Thoracic aorta (tissue), 2 donors: ENCODE measurements at regions not wholly inside any gene's neighbourhood (a gene's known extent, or its start where the extent isn't known, plus 50 kb on each side); places are given as distances from the start of the nearest gene placed in this dataset.

Experiments
- ATAC-seq: fragments of 150-250 bp; one replicate; pipeline ENCODE4 v1.8.0; 2017; ENCODE audit warnings: low read depth; ENCODE audit not compliant: insufficient number of reproducible peaks, low FRiP score
- DNase-seq: peaks from one replicate; pipeline ENCODE4 v3.0.0-alpha.2; 2020; ENCODE audit warnings: low spot score
- H3K27ac ChIP-seq, 2 donors: fragments of 200-600 bp; sonication (generic); 1 replicate in 1 of 2; 2 replicates in 1 of 2; pipeline ENCODE4 v1.5.1; 2016; ENCODE audit warnings: mild to moderate bottlenecking in 2 of 2, moderate library complexity in 2 of 2
- H3K27me3 ChIP-seq: fragments of 200-600 bp; sonication (generic); replicated peaks from 2 replicates; pipeline ENCODE4 v1.6.0; 2016; ENCODE audit warnings: mild to moderate bottlenecking; ENCODE audit not compliant: insufficient read depth
- H3K36me3 ChIP-seq: fragments of 200-600 bp; sonication (generic); one replicate; pipeline ENCODE4 v1.5.1; 2016
- H3K4me1 ChIP-seq, 2 donors: fragments of 200-600 bp; sonication (generic); 1 replicate in 1 of 2; 2 replicates in 1 of 2; pipeline versions ENCODE4 v1.5.1 to v1.6.0; 2016; ENCODE audit warnings: low read depth in 2 of 2, mild to moderate bottlenecking in 1 of 2; ENCODE audit not compliant: control insufficient read depth in 1 of 2
- H3K4me3 ChIP-seq: fragments of 200-600 bp; sonication (generic); 2 replicates; pipeline ENCODE4 v1.5.1; 2016; ENCODE audit warnings: mild to moderate bottlenecking
- H3K9me3 ChIP-seq: fragments of 200-600 bp; sonication (generic); 2 replicates; pipeline ENCODE4 v1.5.1; 2016
- CTCF ChIP-seq: fragments of 200-600 bp; sonication (generic); IDR thresholded peaks from one replicate; pipeline ENCODE4 v1.5.1; 2019; ENCODE audit warnings: antibody characterized with exemption

DNA sequence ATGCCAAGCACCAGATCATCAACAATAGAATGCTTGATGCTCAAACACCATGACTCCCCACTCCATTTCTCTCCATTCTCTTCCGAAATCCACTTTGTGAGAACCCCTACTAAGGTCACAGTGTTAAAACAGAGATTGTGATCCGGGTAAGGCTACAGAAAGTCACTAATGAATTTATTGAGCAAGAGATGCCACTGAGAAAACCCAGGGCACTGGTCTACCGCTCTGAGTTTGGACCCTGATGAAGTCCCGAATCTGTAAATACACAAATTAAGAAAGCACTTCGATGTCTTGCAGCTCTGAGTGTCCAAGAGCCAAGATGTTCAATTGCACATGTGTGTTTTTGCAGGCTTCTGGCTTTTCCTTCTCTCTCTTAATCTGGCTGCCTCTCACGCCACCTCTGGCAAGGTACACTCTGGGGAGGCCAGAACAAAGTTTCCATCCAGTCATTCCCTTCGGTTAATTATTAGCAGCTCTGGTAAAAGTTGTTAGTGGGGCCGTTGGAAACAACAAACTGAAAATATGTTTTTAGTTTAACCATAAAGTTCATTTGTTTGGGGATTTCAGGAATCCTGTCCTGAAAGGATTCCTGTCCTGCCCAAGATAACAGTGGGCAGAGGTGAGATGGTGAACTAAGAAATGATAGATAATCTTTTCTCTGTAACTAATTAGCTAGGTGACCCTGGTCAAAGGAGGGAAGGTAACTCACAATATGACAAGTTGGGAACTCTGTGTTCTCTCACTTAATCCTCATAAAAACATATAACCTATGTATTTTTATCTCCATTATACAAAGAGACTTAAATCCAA is 75.4 kb downstream of the BTG1 start:
- Histone ChIP-seq H3K27ac (no peak overlapping the region), H3K27me3 (no peaks in the 10 kb centered on the region), H3K4me3 (no peak overlapping the region), H3K36me3 (no peaks in the 10 kb centered on the region), H3K4me1 (peaks cover 0 to 6% of the 10 kb centered on the region in 2 donors), H3K9me3 (no peaks in the 10 kb centered on the region)
- TF ChIP-seq CTCF, result no peak
- ATAC-seq (no peak), DNase-seq (no peak)

GRCh38 chr12:92068459-92068858 is 77.2 kb downstream of the BTG1 start:
- H3K4me3 ChIP-seq, result no peak overlapping the region
- no peaks in the 10 kb centered on the region for H3K27me3 ChIP-seq
- no peaks in the 10 kb centered on the region for H3K36me3 ChIP-seq
- H3K4me1 ChIP-seq, result peaks cover 2 to 15% of the 10 kb centered on the region in 2 donors
- no peaks in the 10 kb centered on the region for H3K9me3 ChIP-seq
- no peak overlapping the region for H3K27ac ChIP-seq
- no peak for TF ChIP-seq CTCF
- DNase-seq (no peak), ATAC-seq (no peak)

DNA sequence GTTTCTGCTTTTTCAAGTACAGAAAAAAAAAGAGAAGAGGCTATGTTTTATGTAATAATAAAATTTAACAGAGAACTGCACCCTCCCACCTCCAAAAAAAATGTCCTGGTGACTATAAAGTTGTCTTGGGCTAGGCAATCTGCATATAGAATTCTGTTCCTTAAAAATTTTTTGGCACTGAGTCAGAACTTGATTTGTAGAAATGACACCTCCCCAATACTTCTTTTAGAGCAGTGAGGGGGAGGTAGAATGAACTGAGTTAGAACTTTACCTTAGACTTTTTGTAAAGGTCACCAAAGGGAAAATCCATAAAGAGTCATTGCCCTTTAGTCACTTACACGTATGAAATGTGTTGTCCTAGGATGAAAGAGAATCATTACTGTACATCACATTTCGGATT is 80.0 kb downstream of the BTG1 start:
- Histone ChIP-seq H3K4me1 (peaks cover 6 to 20% of the 10 kb centered on the region in 2 donors), H3K36me3 (no peaks in the 10 kb centered on the region), H3K9me3 (no peaks in the 10 kb centered on the region), H3K27me3 (no peaks in the 10 kb centered on the region), H3K4me3 (no peak overlapping the region), H3K27ac (no peak overlapping the region)
- DNase-seq (no peak), ATAC-seq (no peak)
- TF ChIP-seq CTCF, result no peak

GRCh38 chr12:92065018-92065499 is 80.6 kb downstream of the BTG1 start:
- Histone ChIP-seq H3K4me1 (peaks cover 10 to 24% of the 10 kb centered on the region in 2 donors), H3K9me3 (no peaks in the 10 kb centered on the region), H3K36me3 (no peaks in the 10 kb centered on the region), H3K27ac (no peak overlapping the region), H3K27me3 (no peaks in the 10 kb centered on the region), H3K4me3 (peak overlapping the region; percentile 10)
- DNase-seq, result no peak
- ATAC-seq, result no peak
- no peak for TF ChIP-seq CTCF

DNA sequence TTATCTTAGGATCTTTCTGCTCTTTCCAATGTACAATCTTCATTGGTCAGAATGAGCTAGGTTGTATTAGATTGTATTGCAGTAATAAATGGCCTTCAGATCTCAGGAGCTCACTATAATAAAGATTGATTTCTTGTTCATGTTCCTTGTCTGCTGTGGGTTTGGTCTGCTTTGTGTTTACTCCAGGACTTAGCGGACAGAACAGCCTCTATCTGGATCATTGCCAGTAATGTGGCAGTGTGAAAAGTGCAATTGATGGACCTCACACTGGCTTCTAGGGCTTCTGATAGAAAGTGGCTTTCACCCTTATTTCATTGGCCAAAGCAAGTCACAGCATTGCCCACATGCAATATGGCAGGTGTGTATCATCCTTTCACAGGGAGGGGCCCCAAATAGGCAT is 81.2 kb downstream of the BTG1 start:
- DNase-seq, result no peak
- Histone ChIP-seq H3K36me3 (no peaks in the 10 kb centered on the region), H3K4me3 (no peak overlapping the region), H3K27me3 (no peaks in the 10 kb centered on the region), H3K27ac (no peak overlapping the region), H3K4me1 (peaks cover 16 to 30% of the 10 kb centered on the region in 2 donors), H3K9me3 (no peaks in the 10 kb centered on the region)
- no peak for ATAC-seq
- TF ChIP-seq CTCF, result no peak
